GM23338 (cell line): ENCODE measurements at regions not wholly inside any gene's neighbourhood (a gene's known extent, or its start where the extent isn't known, plus 50 kb on each side); places are given as distances from the start of the nearest gene placed in this dataset.

Experiments used
- ATAC-seq: fragments of 200-7000 bp; cut with Tn5 transposase; 3 replicates; pipeline ENCODE4 v1.9.1; 2020
- DNase-seq: peaks from one replicate; pipeline ENCODE4 v3.0.0-alpha.2; 2015; ENCODE audit warnings: low spot score
- H2AFZ ChIP-seq: fragments of 200-600 bp; sonication (generic); 2 replicates; pipeline ENCODE4 v1.8.0; 2016; ENCODE audit warnings: antibody characterized with exemption, mild to moderate bottlenecking, moderate library complexity
- H3F3A ChIP-seq: fragments of 200-600 bp; sonication (generic); replicated peaks from 2 replicates; pipeline ENCODE4 v1.8.0; 2017; ENCODE audit warnings: antibody characterized with exemption, mixed run types, low read depth
- H3K27ac ChIP-seq: fragments of 200-600 bp; sonication (generic); 2 replicates; pipeline ENCODE4 v1.6.1; 2016; ENCODE audit warnings: low read depth
- H3K27me3 ChIP-seq: fragments of 200-600 bp; sonication (generic); 2 replicates; pipeline ENCODE4 v1.8.0; 2016; ENCODE audit warnings: mild to moderate bottlenecking, mixed run types, moderate library complexity; ENCODE audit not compliant: insufficient read depth
- H3K36me3 ChIP-seq: fragments of 200-600 bp; sonication (generic); 2 replicates; pipeline ENCODE4 v1.8.0; 2016; ENCODE audit warnings: mild to moderate bottlenecking; ENCODE audit not compliant: insufficient read depth
- H3K4me1 ChIP-seq: fragments of 200-600 bp; sonication (generic); 2 replicates; pipeline ENCODE4 v1.8.0; 2016; ENCODE audit warnings: mild to moderate bottlenecking, moderate library complexity; ENCODE audit not compliant: insufficient read depth
- H3K4me2 ChIP-seq: fragments of 200-600 bp; sonication (generic); 2 replicates; pipeline ENCODE4 v1.7.1; 2017; ENCODE audit warnings: mixed run types
- H3K4me3 ChIP-seq: fragments of 200-600 bp; sonication (generic); 2 replicates; pipeline ENCODE4 v1.6.1; 2016; ENCODE audit warnings: mixed run types
- H3K79me2 ChIP-seq: fragments of 200-600 bp; sonication (generic); replicated peaks from 2 replicates; pipeline ENCODE4 v1.8.0; 2017; ENCODE audit warnings: mild to moderate bottlenecking; ENCODE audit not compliant: insufficient read depth
- H3K9me2 ChIP-seq: fragments of 200-600 bp; sonication (generic); 2 replicates; pipeline ENCODE4 v1.8.0; 2017; ENCODE audit not compliant: insufficient read depth
- H4K20me1 ChIP-seq: fragments of 200-600 bp; sonication (generic); replicated peaks from 2 replicates; pipeline ENCODE4 v1.8.0; 2017; ENCODE audit warnings: mild to moderate bottlenecking; ENCODE audit not compliant: insufficient read depth
- H3K27ac Mint-ChIP-seq: 2 replicates; pipeline ENCODE4 v1.8.0; 2020; ENCODE audit warnings: inconsistent platforms, mild to moderate bottlenecking, moderate library complexity, mixed read lengths
- H3K27me3 Mint-ChIP-seq: 3 replicates; pipeline ENCODE4 v1.8.0; 2022; ENCODE audit warnings: low read depth, mild to moderate bottlenecking, moderate library complexity, mixed read lengths, inconsistent platforms; ENCODE audit not compliant: insufficient read depth, poor library complexity
- H3K36me3 Mint-ChIP-seq: 3 replicates; pipeline ENCODE4 v1.8.0; 2021; ENCODE audit warnings: low read depth, mild to moderate bottlenecking, inconsistent platforms, moderate library complexity, mixed read lengths
- H3K4me1 Mint-ChIP-seq: 3 replicates; pipeline ENCODE4 v1.8.0; 2020; ENCODE audit warnings: mild to moderate bottlenecking, inconsistent platforms, mixed read lengths
- H3K4me3 Mint-ChIP-seq: 3 replicates; pipeline ENCODE4 v1.8.0; 2021; ENCODE audit warnings: moderate library complexity, mild to moderate bottlenecking, inconsistent platforms, mixed read lengths
- H3K9me3 Mint-ChIP-seq: 3 replicates; pipeline ENCODE4 v1.8.0; 2020; ENCODE audit warnings: moderate library complexity, mild to moderate bottlenecking, inconsistent platforms, mixed read lengths
- CREB1 ChIP-seq: fragments of 250-450 bp; sonication (Bioruptor Pico); IDR thresholded peaks from 2 replicates; pipeline ENCODE4 v1.5.0; 2020; ENCODE audit warnings: low read depth, mild to moderate bottlenecking, moderate library complexity
- CTCF ChIP-seq, 2 experiments: fragments of 200-600 bp in 1 of 2; sonication (generic) in 1 of 2; conservative IDR thresholded peaks; 2 replicates each; pipeline versions ENCODE4 v1.5.1 to v1.6.1; 2016 to 2017; ENCODE audit warnings: antibody characterized with exemption in 2 of 2, low read depth in 2 of 2, mild to moderate bottlenecking in 2 of 2, moderate library complexity in 1 of 2
- ETS1 ChIP-seq: IDR thresholded peaks from 2 replicates; pipeline ENCODE4 v1.6.1; 2016; ENCODE audit warnings: antibody characterized with exemption
- EZH2 ChIP-seq: fragments of 200-600 bp; sonication (generic); IDR thresholded peaks from one replicate; pipeline ENCODE4 v1.8.0; 2017; ENCODE audit warnings: antibody characterized with exemption, mild to moderate bottlenecking, low read depth; ENCODE audit not compliant: unreplicated experiment
- EZH2phosphoT487 ChIP-seq: fragments of 200-600 bp; sonication (generic); IDR thresholded peaks from one replicate; pipeline ENCODE4 v1.8.1; 2018; ENCODE audit warnings: antibody characterized with exemption; ENCODE audit not compliant: unreplicated experiment
- NANOG ChIP-seq: IDR thresholded peaks from 2 replicates; pipeline ENCODE4 v1.6.1; 2016; ENCODE audit warnings: antibody characterized with exemption, borderline replicate concordance
- POLR2AphosphoS5 ChIP-seq: IDR thresholded peaks from 2 replicates; pipeline ENCODE4 v1.6.1; 2016; ENCODE audit warnings: antibody characterized with exemption, low read depth
- STAT1 ChIP-seq: IDR thresholded peaks from one replicate; pipeline ENCODE4 v1.6.1; 2016; ENCODE audit warnings: antibody characterized with exemption; ENCODE audit not compliant: unreplicated experiment
- ZNF114 ChIP-seq: fragments of 250-450 bp; sonication (Bioruptor Pico); IDR thresholded peaks from 2 replicates; pipeline ENCODE4 v1.5.0; 2020; ENCODE audit warnings: mild to moderate bottlenecking, moderate library complexity
- ZNF331 ChIP-seq: fragments of 250-450 bp; sonication (Bioruptor Pico); IDR thresholded peaks from 2 replicates; pipeline ENCODE4 v1.5.0; 2020; ENCODE audit warnings: low read depth, mild to moderate bottlenecking, moderate library complexity
- ZNF462 ChIP-seq: fragments of 250-450 bp; sonication (Bioruptor Pico); IDR thresholded peaks from 2 replicates; pipeline ENCODE4 v1.5.0; 2020; ENCODE audit warnings: mild to moderate bottlenecking, moderate library complexity

- TF ChIP-seq ZNF462 (CRISPR knock-in tag), result no peak
- TF ChIP-seq STAT1, result no peak
- TF ChIP-seq NANOG, result no peak
- TF ChIP-seq ETS1, result no peak
- TF ChIP-seq EZH2, result no peak
Measured at GRCh38 chr3:178170698-178171535, 365.3 kb upstream of the KCNMB2 start (continued).

- H3K4me3 ChIP-seq, result no peak overlapping the region
- no peak overlapping the region for H3K4me3 Mint-ChIP-seq
- TF ChIP-seq STAT1 (no peak), POLR2AphosphoS5 (no peak), NANOG (no peak), ZNF114 (CRISPR knock-in tag) (no peak), CREB1 (CRISPR knock-in tag) (no peak), CTCF (conservative IDR thresholded peaks at IDR 0.05; ENCODE audit: low read depth in 2 of 2) (no peak), ETS1 (no peak), ZNF331 (no peak), EZH2phosphoT487 (no peak)
Measured at GRCh38 chr3:178172121-178172520, 364.1 kb upstream of the KCNMB2 start.

More at GRCh38 chr3:178172121-178172520, 364.1 kb upstream of the KCNMB2 start:
- no peaks in the 10 kb centered on the region for H3K36me3 ChIP-seq
- no peaks in the 10 kb centered on the region for H3K79me2 ChIP-seq
- H3K4me1 ChIP-seq, result no peaks in the 10 kb centered on the region
- no peaks in the 10 kb centered on the region for H3K9me3 Mint-ChIP-seq
- no peaks in the 10 kb centered on the region for H3K36me3 Mint-ChIP-seq
- no peak for DNase-seq
- H3F3A ChIP-seq, result no peaks in the 10 kb centered on the region
- H3K27me3 ChIP-seq, result no peaks in the 10 kb centered on the region
- ATAC-seq, result no peak
- H3K4me1 Mint-ChIP-seq, result no peaks in the 10 kb centered on the region; the same call in 2 of the 3 replicates
- no peak overlapping the region for H3K27ac ChIP-seq
- H3K27ac Mint-ChIP-seq, result no peak overlapping the region
- H3K4me2 ChIP-seq, result no peak overlapping the region
- H4K20me1 ChIP-seq, result no peaks in the 10 kb centered on the region
- H3K9me2 ChIP-seq, result no peaks in the 10 kb centered on the region
- no peaks in the 10 kb centered on the region for H3K27me3 Mint-ChIP-seq
- no peak overlapping the region for H2AFZ ChIP-seq
